ENCODE measurements at regions not wholly inside any gene's neighbourhood (a gene's known extent, or its start where the extent isn't known, plus 50 kb on each side); places are given as distances from the start of the nearest gene placed in this dataset.

DNA sequence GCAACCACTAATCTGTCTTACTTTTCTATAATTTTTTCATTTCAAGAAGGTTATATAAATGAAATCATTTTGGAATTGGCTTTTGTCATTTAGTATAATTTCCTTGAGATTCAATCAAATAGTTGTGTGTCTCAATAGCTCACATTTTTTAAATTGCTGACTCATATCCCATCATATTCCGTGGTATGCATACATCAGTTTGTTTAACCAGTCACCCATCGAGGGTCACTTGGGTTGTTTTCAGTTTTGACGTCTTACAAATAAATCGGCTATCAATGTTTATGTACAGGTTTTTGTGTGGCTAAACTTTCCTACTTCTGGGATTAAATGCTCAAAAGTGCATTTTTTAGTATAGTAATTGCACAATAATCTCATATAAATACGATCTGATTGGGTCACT, 185.5 kb downstream of the TAF11L14 start (continued):
- TF ChIP-seq, protein P1, sequence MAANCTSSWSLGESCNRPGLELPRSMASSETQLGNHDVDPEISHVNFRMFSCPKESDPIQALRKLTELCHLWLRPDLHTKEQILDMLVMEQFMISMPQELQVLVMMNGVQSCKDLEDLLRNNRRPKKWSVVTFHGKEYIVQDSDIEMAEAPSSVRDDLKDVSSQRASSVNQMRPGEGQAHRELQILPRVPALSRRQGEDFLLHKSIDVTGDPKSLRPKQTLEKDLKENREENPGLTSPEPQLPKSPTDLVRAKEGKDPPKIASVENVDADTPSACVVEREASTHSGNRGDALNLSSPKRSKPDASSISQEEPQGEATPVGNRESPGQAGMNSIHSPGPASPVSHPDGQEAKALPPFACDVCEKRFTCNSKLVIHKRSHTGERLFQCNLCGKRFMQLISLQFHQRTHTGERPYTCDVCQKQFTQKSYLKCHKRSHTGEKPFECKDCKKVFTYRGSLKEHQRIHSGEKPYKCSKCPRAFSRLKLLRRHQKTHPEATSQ (tag by site-specific recombination; IDR thresholded peaks at IDR 0.05), result no peak
- TF ChIP-seq ZNF664 (tag by site-specific recombination; IDR thresholded peaks at IDR 0.05), result no peak
- no peak for TF ChIP-seq HOXC10 (CRISPR knock-in tag; IDR thresholded peaks at IDR 0.05)
- TF ChIP-seq KLF16 (tag by site-specific recombination; IDR thresholded peaks at IDR 0.05), result no peak
- TF ChIP-seq, protein P2, sequence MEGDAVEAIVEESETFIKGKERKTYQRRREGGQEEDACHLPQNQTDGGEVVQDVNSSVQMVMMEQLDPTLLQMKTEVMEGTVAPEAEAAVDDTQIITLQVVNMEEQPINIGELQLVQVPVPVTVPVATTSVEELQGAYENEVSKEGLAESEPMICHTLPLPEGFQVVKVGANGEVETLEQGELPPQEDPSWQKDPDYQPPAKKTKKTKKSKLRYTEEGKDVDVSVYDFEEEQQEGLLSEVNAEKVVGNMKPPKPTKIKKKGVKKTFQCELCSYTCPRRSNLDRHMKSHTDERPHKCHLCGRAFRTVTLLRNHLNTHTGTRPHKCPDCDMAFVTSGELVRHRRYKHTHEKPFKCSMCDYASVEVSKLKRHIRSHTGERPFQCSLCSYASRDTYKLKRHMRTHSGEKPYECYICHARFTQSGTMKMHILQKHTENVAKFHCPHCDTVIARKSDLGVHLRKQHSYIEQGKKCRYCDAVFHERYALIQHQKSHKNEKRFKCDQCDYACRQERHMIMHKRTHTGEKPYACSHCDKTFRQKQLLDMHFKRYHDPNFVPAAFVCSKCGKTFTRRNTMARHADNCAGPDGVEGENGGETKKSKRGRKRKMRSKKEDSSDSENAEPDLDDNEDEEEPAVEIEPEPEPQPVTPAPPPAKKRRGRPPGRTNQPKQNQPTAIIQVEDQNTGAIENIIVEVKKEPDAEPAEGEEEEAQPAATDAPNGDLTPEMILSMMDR (tag by site-specific recombination; IDR thresholded peaks at IDR 0.05), result no peak
- no peak for TF ChIP-seq YY1 (tag by site-specific recombination; IDR thresholded peaks at IDR 0.05)
- TF ChIP-seq ZNF776 (tag by site-specific recombination; IDR thresholded peaks at IDR 0.05; ENCODE audit: borderline replicate concordance), result no peak
- no peak for TF ChIP-seq ZNF404 (tag by site-specific recombination; IDR thresholded peaks at IDR 0.05)
- no peak for TF ChIP-seq ZNF596 (tag by site-specific recombination; IDR thresholded peaks at IDR 0.05)

DNA sequence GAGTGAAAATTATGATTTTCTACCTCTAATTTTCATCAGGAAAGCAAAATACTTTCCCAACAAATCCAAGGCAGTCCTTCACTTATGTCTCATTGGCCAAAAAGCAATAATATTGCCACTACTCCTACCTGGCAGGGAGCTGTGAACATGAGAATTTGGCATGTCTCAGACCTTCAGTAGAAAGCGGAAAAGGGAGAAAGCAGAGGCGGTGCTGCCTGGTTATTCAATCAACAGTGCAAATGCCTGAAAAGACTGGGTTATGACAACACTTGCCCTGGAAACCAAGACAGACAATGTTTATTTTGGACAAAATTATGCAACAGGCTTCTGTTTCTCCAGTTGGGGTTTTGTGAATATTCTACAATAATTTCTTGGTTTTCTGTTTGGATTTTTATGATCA, 194.4 kb downstream of the TAF11L14 start:
- TF ChIP-seq KLF7 (tag by site-specific recombination; IDR thresholded peaks at IDR 0.05; ENCODE audit: borderline replicate concordance) (no peak), ZNF707 (tag by site-specific recombination; IDR thresholded peaks at IDR 0.05) (no peak), ZNF132 (tag by site-specific recombination; IDR thresholded peaks at IDR 0.05; ENCODE audit: borderline replicate concordance) (no peak), ZNF214 (tag by site-specific recombination; IDR thresholded peaks at IDR 0.05; ENCODE audit: borderline replicate concordance) (no peak), ZNF776 (tag by site-specific recombination; IDR thresholded peaks at IDR 0.05; ENCODE audit: borderline replicate concordance) (no peak), ZNF112 (tag by site-specific recombination; IDR thresholded peaks at IDR 0.05) (no peak), ZBTB17 (tag by site-specific recombination; IDR thresholded peaks at IDR 0.05) (no peak), ZNF560 (tag by site-specific recombination; IDR thresholded peaks at IDR 0.05; ENCODE audit: borderline replicate concordance) (no peak), ZNF785 (tag by site-specific recombination; IDR thresholded peaks at IDR 0.05) (no peak), ZIC2 (tag by site-specific recombination; IDR thresholded peaks at IDR 0.05) (no peak), ZBTB8A (tag by site-specific recombination; IDR thresholded peaks at IDR 0.05) (no peak)
- TF ChIP-seq, protein P3, sequence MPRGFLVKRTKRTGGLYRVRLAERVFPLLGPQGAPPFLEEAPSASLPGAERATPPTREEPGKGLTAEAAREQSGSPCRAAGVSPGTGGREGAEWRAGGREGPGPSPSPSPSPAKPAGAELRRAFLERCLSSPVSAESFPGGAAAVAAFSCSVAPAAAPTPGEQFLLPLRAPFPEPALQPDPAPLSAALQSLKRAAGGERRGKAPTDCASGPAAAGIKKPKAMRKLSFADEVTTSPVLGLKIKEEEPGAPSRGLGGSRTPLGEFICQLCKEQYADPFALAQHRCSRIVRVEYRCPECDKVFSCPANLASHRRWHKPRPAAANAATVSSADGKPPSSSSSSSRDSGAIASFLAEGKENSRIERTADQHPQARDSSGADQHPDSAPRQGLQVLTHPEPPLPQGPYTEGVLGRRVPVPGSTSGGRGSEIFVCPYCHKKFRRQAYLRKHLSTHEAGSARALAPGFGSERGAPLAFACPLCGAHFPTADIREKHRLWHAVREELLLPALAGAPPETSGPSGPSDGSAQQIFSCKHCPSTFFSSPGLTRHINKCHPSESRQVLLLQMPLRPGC (tag by site-specific recombination; IDR thresholded peaks at IDR 0.05), result no peak
- TF ChIP-seq, protein P4, sequence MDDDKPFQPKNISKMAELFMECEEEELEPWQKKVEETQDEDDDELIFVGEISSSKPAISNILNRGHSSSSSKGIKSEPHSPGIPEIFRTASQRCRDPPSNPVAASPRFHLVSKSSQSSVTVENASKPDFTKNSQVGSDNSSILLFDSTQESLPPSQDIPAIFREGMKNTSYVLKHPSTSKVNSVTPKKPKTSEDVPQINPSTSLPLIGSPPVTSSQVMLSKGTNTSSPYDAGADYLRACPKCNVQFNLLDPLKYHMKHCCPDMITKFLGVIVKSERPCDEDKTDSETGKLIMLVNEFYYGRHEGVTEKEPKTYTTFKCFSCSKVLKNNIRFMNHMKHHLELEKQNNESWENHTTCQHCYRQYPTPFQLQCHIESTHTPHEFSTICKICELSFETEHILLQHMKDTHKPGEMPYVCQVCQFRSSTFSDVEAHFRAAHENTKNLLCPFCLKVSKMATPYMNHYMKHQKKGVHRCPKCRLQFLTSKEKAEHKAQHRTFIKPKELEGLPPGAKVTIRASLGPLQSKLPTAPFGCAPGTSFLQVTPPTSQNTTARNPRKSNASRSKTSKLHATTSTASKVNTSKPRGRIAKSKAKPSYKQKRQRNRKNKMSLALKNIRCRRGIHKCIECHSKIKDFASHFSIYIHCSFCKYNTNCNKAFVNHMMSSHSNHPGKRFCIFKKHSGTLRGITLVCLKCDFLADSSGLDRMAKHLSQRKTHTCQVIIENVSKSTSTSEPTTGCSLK (tag by site-specific recombination; IDR thresholded peaks at IDR 0.05), result no peak
- TF ChIP-seq, protein P5, sequence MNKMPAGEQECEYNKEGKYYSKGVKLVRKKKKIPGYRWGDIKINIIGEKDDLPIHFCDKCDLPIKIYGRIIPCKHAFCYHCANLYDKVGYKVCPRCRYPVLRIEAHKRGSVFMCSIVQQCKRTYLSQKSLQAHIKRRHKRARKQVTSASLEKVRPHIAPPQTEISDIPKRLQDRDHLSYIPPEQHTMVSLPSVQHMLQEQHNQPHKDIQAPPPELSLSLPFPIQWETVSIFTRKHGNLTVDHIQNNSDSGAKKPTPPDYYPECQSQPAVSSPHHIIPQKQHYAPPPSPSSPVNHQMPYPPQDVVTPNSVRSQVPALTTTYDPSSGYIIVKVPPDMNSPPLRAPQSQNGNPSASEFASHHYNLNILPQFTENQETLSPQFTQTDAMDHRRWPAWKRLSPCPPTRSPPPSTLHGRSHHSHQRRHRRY (tag by site-specific recombination; IDR thresholded peaks at IDR 0.05), result no peak
- H3K4me1 ChIP-seq (ENCODE audit: control insufficient read depth, insufficient read depth, low read length), result no peaks in the 10 kb centered on the region
- H3K9me3 ChIP-seq (ENCODE audit: control insufficient read depth, insufficient read depth, low read depth, low read length), result no peaks in the 10 kb centered on the region
- no peaks in the 10 kb centered on the region for H3K36me3 ChIP-seq (ENCODE audit: control insufficient read depth in 2 of 2, insufficient read depth in 1 of 2, low read length in 2 of 2)
- no peak overlapping the region for H3K4me3 ChIP-seq (ENCODE audit: low read depth, low read length)
- POLR2A ChIA-PET, result no interaction called here
- H3K27ac ChIP-seq (ENCODE audit: extremely low read depth, low read depth, low read length), result no peak overlapping the region
- CTCF ChIA-PET, result no interaction called here

All from HEK293 (cell line).